ENCODE measurements at regions not wholly inside any gene's neighbourhood (a gene's known extent, or its start where the extent isn't known, plus 50 kb on each side); places are given as distances from the start of the nearest gene placed in this dataset.

- ChIA-PET CTCF (no interaction called here), POLR2A (no interaction called here)
- DNase-seq (ENCODE audit: low read depth in 1 of 2, low spot score in 1 of 2) (no peak), FAIRE-seq (no peak), ATAC-seq (no peak)
- TF ChIP-seq HEYL (CRISPR knock-in tag; IDR thresholded peaks at IDR 0.05) (no peak), MYC (IDR thresholded peaks at IDR 0.05; ENCODE audit: borderline replicate concordance, low read length) (no peak), HES2 (IDR thresholded peaks at IDR 0.05) (no peak), CHD4 (IDR thresholded peaks at IDR 0.05; ENCODE audit: borderline replicate concordance) (no peak), JUNB (IDR thresholded peaks at IDR 0.05) (no peak), E2F6 (IDR thresholded peaks at IDR 0.05; ENCODE audit: borderline replicate concordance, low read depth) (no peak), RCOR1 (IDR thresholded peaks at IDR 0.05; ENCODE audit: low read depth, low read length) (no peak)
- Histone ChIP-seq H3K4me3 (no peak overlapping the region), H3K4me1 (no peaks in the 10 kb centered on the region), H3K9me3 (no peaks in the 10 kb centered on the region), H3K27ac (no peak overlapping the region), H3K4me2 (no peak overlapping the region)
Observed at GRCh38 chr10:53737132-53737531, 964.5 kb upstream of the MBL2 start.

GRCh38 chr10:53726921-53727320, 954.3 kb upstream of the MBL2 start:
- FAIRE-seq (no peak), DNase-seq (ENCODE audit: low read depth in 1 of 2, low spot score in 1 of 2) (no peak), ATAC-seq (no peak)
- no peaks in the 10 kb centered on the region for H3K9me3 ChIP-seq
- no peaks in the 10 kb centered on the region for H3K4me1 ChIP-seq
- no peak overlapping the region for H3K27ac ChIP-seq
- WGBS (ENCODE audit: missing lambda C conversion rate): 4% methylated on average over 7 of the region's 7 CpGs
- TF ChIP-seq MYC (IDR thresholded peaks at IDR 0.05; ENCODE audit: borderline replicate concordance, low read length): no peak
- no peak for TF ChIP-seq BCL3 (IDR thresholded peaks at IDR 0.05)
- no peak for TF ChIP-seq FOSL2 (IDR thresholded peaks at IDR 0.05)
- TF ChIP-seq FOSL2 (CRISPR knock-in tag; IDR thresholded peaks at IDR 0.05): no peak
- TF ChIP-seq POLR2AphosphoS2 (conservative IDR thresholded peaks at IDR 0.05; ENCODE audit: low read length): no peak
- TF ChIP-seq ATOH8 (CRISPR knock-in tag; IDR thresholded peaks at IDR 0.05; ENCODE audit: low read depth): no peak
- no peak for TF ChIP-seq HOXA7 (CRISPR knock-in tag; IDR thresholded peaks at IDR 0.05)
- no peak for TF ChIP-seq CHD2 (IDR thresholded peaks at IDR 0.05; ENCODE audit: low read length, partially characterized antibody)
- no peak for TF ChIP-seq EHMT2 (IDR thresholded peaks at IDR 0.05; ENCODE audit: low read depth)
- no peak for TF ChIP-seq TP53 (CRISPR knock-in tag; IDR thresholded peaks at IDR 0.05)
- TF ChIP-seq USF2 (IDR thresholded peaks at IDR 0.05): no peak
- TF ChIP-seq RNF2 (IDR thresholded peaks at IDR 0.05; ENCODE audit: borderline replicate concordance, low read depth): no peak
- TF ChIP-seq RARB (CRISPR knock-in tag; IDR thresholded peaks at IDR 0.05): no peak
- TF ChIP-seq HOXB5 (CRISPR knock-in tag; IDR thresholded peaks at IDR 0.05): no peak
- POLR2A ChIA-PET: no interaction called here
- no peak overlapping the region for H3K4me2 ChIP-seq
- no peak overlapping the region for H3K4me3 ChIP-seq
- CTCF ChIA-PET: no interaction called here

GRCh38 chr10:53724581-53724980, 952.0 kb upstream of the MBL2 start:
- ChIA-PET CTCF (no interaction called here), POLR2A (no interaction called here)
- FAIRE-seq (no peak), ATAC-seq (no peak), DNase-seq (ENCODE audit: low read depth in 1 of 2, low spot score in 1 of 2) (no peak)
- TF ChIP-seq CBX2 (IDR thresholded peaks at IDR 0.05; ENCODE audit: borderline replicate concordance, low read depth) (no peak), RCOR1 (IDR thresholded peaks at IDR 0.05; ENCODE audit: low read depth, low read length) (no peak), HES2 (IDR thresholded peaks at IDR 0.05) (no peak), NFE2L2 (conservative IDR thresholded peaks at IDR 0.05; ENCODE audit: low read length) (no peak), CHD4 (IDR thresholded peaks at IDR 0.05; ENCODE audit: borderline replicate concordance) (no peak), ZFP36 (IDR thresholded peaks at IDR 0.05; ENCODE audit: borderline replicate concordance, partially characterized antibody) (no peak), TFCP2L1 (CRISPR knock-in tag; IDR thresholded peaks at IDR 0.05) (no peak)
- Histone ChIP-seq H3K4me1 (no peaks in the 10 kb centered on the region), H3K27ac (no peak overlapping the region), H3K4me3 (no peak overlapping the region), H3K4me2 (no peak overlapping the region), H3K9me3 (no peaks in the 10 kb centered on the region)
- 6% methylated on average over 4 of the region's 4 CpGs for WGBS (ENCODE audit: missing lambda C conversion rate)

All from A549 (cell line).